HL-60 (cell line): ENCODE measurements at regions not wholly inside any gene's neighbourhood (a gene's known extent, or its start where the extent isn't known, plus 50 kb on each side); places are given as distances from the start of the nearest gene placed in this dataset.
"Not testable (repeated sequence)": the region's sequence is repeated elsewhere in the genome, so short reads cannot be mapped to it uniquely, and the experiment has no call there.

Experiments used
- DNase-seq, 2 experiments: peaks; one replicate each; pipeline ENCODE4 v3.0.0-alpha.2; 2010 to 2020; ENCODE audit warnings: low read depth in 1 of 2, low spot score in 1 of 2
- H3K27ac ChIP-seq: fragments of 250-450 bp; sonication (Bioruptor Pico); replicated peaks from 2 replicates; pipeline ENCODE4 v1.5.1; 2020; ENCODE audit warnings: mild to moderate bottlenecking, moderate library complexity
- H3K27me3 ChIP-seq: fragments of 250-450 bp; sonication (Bioruptor Pico); 2 replicates; pipeline ENCODE4 v1.5.1; 2021; ENCODE audit warnings: mild to moderate bottlenecking, moderate library complexity; ENCODE audit not compliant: insufficient read depth, poor library complexity, severe bottlenecking
- H3K4me3 ChIP-seq: replicated peaks from 2 replicates; pipeline ENCODE4 v1.5.1; 2011; ENCODE audit warnings: mild to moderate bottlenecking, control low read depth, low read length; ENCODE audit not compliant: insufficient read depth
- GABPA ChIP-seq: IDR thresholded peaks from 2 replicates; pipeline ENCODE4 v1.6.1; 2012; ENCODE audit warnings: low read depth
- POLR2AphosphoS5 ChIP-seq: IDR thresholded peaks from 2 replicates; pipeline ENCODE4 v1.6.1; 2012; ENCODE audit warnings: low read depth
- SPI1 ChIP-seq: IDR thresholded peaks from 2 replicates; pipeline ENCODE4 v1.6.1; 2012; ENCODE audit warnings: low read depth, mild to moderate bottlenecking, borderline replicate concordance
- TF ChIP-seq, protein P1 (sequence below): IDR thresholded peaks from one replicate; pipeline ENCODE4 v1.5.1; 2011; ENCODE audit warnings: low read length, control low read depth, inconsistent platforms; ENCODE audit not compliant: insufficient read depth
- TF ChIP-seq, protein P2 (sequence below): IDR thresholded peaks from 2 replicates; pipeline ENCODE4 v1.6.1; 2012; ENCODE audit warnings: low read depth; ENCODE audit not compliant: insufficient replicate concordance

DNA sequence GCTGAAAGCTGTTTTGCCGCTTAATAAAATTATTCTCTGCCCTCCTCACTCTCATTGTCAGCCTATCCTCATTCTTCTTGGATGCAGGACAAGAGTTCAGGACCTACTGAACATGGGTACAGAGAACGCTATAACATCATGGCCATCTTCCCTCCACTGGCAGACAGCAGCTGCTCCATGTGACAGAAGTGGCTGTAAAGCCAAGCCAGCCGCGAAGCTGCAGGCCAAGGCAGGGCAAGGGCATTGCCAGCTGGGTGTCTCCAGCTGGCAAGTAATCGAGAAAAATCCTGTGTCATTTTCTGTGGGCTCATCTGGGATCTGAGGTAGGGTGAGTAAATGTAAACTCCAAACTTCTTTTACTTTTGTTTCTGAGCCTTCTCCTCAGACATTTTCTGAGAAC lies 84.8 kb downstream of the SLC25A46 start:
- H3K4me3 ChIP-seq = no peak overlapping the region
- H3K27me3 ChIP-seq = no peaks in the 10 kb centered on the region
- no peak for DNase-seq
- H3K27ac ChIP-seq = no peak overlapping the region
- TF ChIP-seq GABPA = no peak
- TF ChIP-seq, protein P1, sequence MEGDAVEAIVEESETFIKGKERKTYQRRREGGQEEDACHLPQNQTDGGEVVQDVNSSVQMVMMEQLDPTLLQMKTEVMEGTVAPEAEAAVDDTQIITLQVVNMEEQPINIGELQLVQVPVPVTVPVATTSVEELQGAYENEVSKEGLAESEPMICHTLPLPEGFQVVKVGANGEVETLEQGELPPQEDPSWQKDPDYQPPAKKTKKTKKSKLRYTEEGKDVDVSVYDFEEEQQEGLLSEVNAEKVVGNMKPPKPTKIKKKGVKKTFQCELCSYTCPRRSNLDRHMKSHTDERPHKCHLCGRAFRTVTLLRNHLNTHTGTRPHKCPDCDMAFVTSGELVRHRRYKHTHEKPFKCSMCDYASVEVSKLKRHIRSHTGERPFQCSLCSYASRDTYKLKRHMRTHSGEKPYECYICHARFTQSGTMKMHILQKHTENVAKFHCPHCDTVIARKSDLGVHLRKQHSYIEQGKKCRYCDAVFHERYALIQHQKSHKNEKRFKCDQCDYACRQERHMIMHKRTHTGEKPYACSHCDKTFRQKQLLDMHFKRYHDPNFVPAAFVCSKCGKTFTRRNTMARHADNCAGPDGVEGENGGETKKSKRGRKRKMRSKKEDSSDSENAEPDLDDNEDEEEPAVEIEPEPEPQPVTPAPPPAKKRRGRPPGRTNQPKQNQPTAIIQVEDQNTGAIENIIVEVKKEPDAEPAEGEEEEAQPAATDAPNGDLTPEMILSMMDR = no peak
- TF ChIP-seq, protein P2, sequence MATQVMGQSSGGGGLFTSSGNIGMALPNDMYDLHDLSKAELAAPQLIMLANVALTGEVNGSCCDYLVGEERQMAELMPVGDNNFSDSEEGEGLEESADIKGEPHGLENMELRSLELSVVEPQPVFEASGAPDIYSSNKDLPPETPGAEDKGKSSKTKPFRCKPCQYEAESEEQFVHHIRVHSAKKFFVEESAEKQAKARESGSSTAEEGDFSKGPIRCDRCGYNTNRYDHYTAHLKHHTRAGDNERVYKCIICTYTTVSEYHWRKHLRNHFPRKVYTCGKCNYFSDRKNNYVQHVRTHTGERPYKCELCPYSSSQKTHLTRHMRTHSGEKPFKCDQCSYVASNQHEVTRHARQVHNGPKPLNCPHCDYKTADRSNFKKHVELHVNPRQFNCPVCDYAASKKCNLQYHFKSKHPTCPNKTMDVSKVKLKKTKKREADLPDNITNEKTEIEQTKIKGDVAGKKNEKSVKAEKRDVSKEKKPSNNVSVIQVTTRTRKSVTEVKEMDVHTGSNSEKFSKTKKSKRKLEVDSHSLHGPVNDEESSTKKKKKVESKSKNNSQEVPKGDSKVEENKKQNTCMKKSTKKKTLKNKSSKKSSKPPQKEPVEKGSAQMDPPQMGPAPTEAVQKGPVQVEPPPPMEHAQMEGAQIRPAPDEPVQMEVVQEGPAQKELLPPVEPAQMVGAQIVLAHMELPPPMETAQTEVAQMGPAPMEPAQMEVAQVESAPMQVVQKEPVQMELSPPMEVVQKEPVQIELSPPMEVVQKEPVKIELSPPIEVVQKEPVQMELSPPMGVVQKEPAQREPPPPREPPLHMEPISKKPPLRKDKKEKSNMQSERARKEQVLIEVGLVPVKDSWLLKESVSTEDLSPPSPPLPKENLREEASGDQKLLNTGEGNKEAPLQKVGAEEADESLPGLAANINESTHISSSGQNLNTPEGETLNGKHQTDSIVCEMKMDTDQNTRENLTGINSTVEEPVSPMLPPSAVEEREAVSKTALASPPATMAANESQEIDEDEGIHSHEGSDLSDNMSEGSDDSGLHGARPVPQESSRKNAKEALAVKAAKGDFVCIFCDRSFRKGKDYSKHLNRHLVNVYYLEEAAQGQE = no peak
- TF ChIP-seq POLR2AphosphoS5 = no peak
- no peak for TF ChIP-seq SPI1

DNA sequence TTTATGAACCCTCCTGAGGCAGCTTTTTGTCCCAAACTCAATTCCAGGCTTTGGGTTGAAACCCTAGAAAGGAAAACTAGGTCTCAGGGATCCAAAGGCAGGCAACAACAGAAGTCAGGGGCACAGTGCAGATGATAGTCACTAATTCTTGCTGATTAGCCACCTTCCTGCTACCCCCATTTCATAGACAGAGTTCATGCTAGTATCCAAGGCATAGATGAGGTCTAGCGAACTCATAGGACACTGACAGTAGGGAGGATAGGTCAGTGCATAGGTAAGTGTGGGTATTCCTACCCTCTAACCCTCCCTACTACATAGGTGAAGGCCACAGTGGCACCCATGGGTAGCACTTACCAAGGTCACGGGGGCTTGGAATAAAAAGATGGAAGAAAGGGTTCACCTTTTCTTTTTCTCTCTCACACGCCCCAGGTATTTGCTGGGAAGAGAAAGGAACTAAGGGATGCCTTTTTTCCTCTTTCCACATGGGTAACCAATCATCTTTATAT lies 86.2 kb downstream of the SLC25A46 start:
- TF ChIP-seq, protein P2 = no peak
- TF ChIP-seq, protein P1 = no peak
- TF ChIP-seq GABPA (no peak), SPI1 (no peak), POLR2AphosphoS5 (no peak)

DNA sequence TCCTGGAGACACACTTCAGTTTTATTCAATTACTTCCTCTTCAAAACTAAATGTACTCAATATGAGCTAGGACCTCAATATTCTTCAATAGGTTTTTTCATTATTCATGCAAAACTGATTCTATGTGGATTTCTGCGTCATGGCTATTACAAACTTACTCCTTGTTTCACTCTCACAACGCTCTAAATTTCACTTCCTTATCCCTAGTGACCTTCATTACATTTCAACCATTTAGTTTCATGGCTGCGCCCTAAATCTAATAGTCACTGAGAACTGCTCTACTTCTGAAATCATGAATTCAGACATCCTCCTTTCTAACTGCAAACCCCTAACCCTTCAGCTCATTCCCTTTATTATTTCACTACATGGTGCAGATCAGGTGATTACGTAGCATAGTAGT lies 93.9 kb downstream of the SLC25A46 start:
- DNase-seq = no peak
- no peak for TF ChIP-seq SPI1
- TF ChIP-seq GABPA = no peak
- TF ChIP-seq, protein P1 = no peak
- TF ChIP-seq, protein P2 = no peak
- no peak for TF ChIP-seq POLR2AphosphoS5
- Histone ChIP-seq H3K27ac (no peak overlapping the region), H3K27me3 (no peaks in the 10 kb centered on the region), H3K4me3 (no peak overlapping the region)

More for the DNA sequence above, 86.2 kb downstream of the SLC25A46 start:
- no peak overlapping the region for H3K4me3 ChIP-seq
- no peak overlapping the region for H3K27ac ChIP-seq
- H3K27me3 ChIP-seq = no peaks in the 10 kb centered on the region
- DNase-seq = no peak

DNA sequence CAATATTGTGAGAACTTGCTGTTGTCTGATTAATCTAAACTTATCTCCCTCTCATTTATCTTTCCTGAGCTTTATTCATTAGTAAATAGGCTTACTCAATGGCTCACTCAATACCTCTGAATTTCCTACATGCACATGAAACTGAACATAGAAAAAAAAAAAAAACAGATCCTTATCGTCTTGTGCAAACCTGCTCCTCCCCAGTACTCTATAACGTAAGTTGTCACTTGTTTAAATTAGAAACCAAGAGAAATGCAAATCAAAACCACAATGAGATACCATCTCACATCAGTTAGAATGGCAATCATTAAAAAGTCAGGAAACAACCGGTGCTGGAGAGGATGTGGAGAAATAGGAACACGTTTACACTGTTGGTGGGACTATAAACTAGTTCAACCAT lies 96.1 kb downstream of the SLC25A46 start:
- DNase-seq, H3K27ac ChIP-seq, H3K4me3 ChIP-seq, H3K27me3 ChIP-seq: not testable (repeated sequence)
